ENCODE measurements at regions not wholly inside any gene's neighbourhood (a gene's known extent, or its start where the extent isn't known, plus 50 kb on each side); places are given as distances from the start of the nearest gene placed in this dataset.

GRCh38 chr10:31157123-31158010, 125.7 kb upstream of the ZNF438 start:
- no peaks in the 10 kb centered on the region for H3K27me3 ChIP-seq
- no peaks in the 10 kb centered on the region for H3K9me3 ChIP-seq
- H3K36me3 ChIP-seq = no peaks in the 10 kb centered on the region
- H3K4me3 ChIP-seq = peak overlapping the region in 1 of 4 donors; percentile 4
- intact Hi-C loops (cut with DNase I) = no loop called here
- peaks cover 0 to 12% (median 9%) of the 10 kb centered on the region in 4 donors for H3K4me1 ChIP-seq
- 68 to 69% methylated on average over 19 of the region's 19 CpGs for WGBS, 2 donors
- peak overlapping the region; percentile 41 to 60 (median 54) for H3K27ac ChIP-seq
- TF ChIP-seq POLR2AphosphoS5 (IDR thresholded peaks at IDR 0.05) (peak in 2 of 4 donors; percentile 8 to 15), POLR2A (IDR thresholded peaks at IDR 0.05) (no peak)
- DNase-seq = peak; percentile 81

- Histone ChIP-seq H3K27ac (peak overlapping the region; percentile 41 to 60 (median 54)), H3K9me3 (no peaks in the 10 kb centered on the region), H3K27me3 (no peaks in the 10 kb centered on the region), H3K36me3 (no peaks in the 10 kb centered on the region), H3K4me3 (no peak overlapping the region), H3K4me1 (peaks cover 0 to 12% (median 9%) of the 10 kb centered on the region in 4 donors)
- TF ChIP-seq CTCF (IDR thresholded peaks at IDR 0.05) (no peak), POLR2AphosphoS5 (IDR thresholded peaks at IDR 0.05) (peak; percentile 24 to 55 (median 50))
- WGBS, 2 donors = 75 to 82% methylated on average over 9 of the region's 9 CpGs
- no peak for DNase-seq
- intact Hi-C loops (cut with DNase I) = no loop called here
Observed at GRCh38 chr10:31158011-31158658, 126.5 kb upstream of the ZNF438 start.

- peaks cover 0 to 3% (median 1%) of the 10 kb centered on the region in 4 donors for H3K9me3 ChIP-seq
- H3K27ac ChIP-seq = no peak overlapping the region
- no peaks in the 10 kb centered on the region for H3K36me3 ChIP-seq
- 95 to 97% methylated on average over 3 of the region's 3 CpGs for WGBS, 2 donors
- DNase-seq = no peak
- TF ChIP-seq CTCF (IDR thresholded peaks at IDR 0.05) = no peak
- no peak for TF ChIP-seq EP300 (IDR thresholded peaks at IDR 0.05)
- TF ChIP-seq POLR2AphosphoS5 (IDR thresholded peaks at IDR 0.05) = no peak
- no peak for TF ChIP-seq POLR2A (IDR thresholded peaks at IDR 0.05)
- intact Hi-C loops (cut with DNase I) = no loop called here
- H3K27me3 ChIP-seq = no peaks in the 10 kb centered on the region
- H3K4me3 ChIP-seq = no peak overlapping the region
- no peaks in the 10 kb centered on the region for H3K4me1 ChIP-seq
Observed at GRCh38 chr10:31166606-31167005, 134.9 kb upstream of the ZNF438 start.

DNA sequence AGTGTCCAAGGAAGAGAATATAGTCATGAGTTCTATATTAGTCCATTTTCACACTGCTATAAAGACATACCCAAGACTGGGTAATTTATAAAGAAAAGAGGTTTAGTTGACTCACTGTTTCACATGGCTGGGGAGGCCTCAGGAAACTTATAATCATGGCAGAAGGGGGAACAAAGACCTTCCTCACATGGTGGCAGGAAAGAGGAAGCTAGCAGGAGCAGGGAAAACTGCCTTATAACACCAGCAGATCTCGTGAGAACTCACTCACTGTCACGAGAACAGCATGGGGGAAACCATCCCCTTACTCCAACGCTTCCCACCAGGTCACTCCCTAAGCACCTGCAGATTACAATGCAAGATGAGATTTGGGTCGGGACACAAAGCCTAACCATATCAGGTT, 139.0 kb upstream of the ZNF438 start:
- no peak for DNase-seq
- Histone ChIP-seq H3K36me3 (no peaks in the 10 kb centered on the region), H3K4me3 (no peak overlapping the region), H3K9me3 (peaks cover 0 to 9% (median 4%) of the 10 kb centered on the region in 4 donors), H3K27ac (no peak overlapping the region), H3K4me1 (no peaks in the 10 kb centered on the region), H3K27me3 (no peaks in the 10 kb centered on the region)
- intact Hi-C loops (cut with DNase I) = no loop called here
- TF ChIP-seq CTCF (IDR thresholded peaks at IDR 0.05) (no peak), POLR2AphosphoS5 (IDR thresholded peaks at IDR 0.05) (no peak), POLR2A (IDR thresholded peaks at IDR 0.05) (no peak), EP300 (IDR thresholded peaks at IDR 0.05) (no peak)
- 75 to 89% methylated on average over 4 of the region's 4 CpGs for WGBS, 2 donors

DNA sequence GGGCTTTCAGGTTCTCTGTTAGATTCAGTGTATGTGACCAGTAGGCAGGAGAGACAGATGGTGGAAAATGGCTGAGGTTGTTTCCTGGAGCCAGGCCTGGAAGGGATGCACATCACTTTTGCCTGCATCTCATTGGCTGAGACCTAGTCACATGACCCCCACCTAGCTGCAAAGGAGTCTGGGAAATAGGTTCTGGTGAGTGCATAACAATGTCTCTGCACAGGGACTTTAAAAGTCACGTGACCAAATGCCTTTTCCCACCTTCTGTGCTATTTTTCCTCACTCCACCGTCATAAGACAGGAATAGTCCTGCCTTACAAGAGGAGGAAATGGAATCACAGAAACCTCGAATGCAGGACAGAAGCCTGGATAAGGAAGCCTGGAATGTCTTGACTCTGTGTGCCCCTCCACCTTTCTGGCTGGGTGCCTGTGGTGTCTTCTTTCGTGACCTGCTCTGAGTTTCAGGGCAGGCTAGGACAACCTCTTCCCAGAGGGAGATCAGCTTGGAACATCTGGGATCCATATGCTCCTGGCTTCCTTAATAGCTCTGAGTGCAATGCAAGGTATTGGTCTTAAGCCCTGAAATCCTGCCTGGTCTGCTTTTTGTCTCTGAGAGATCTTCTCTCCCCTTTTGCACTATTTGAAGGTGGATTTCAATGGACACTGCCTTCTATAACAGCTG, 139.9 kb upstream of the ZNF438 start:
- no peaks in the 10 kb centered on the region for H3K27me3 ChIP-seq
- no peaks in the 10 kb centered on the region for H3K36me3 ChIP-seq
- H3K9me3 ChIP-seq = peaks cover 0 to 9% (median 4%) of the 10 kb centered on the region in 4 donors
- no peak overlapping the region for H3K27ac ChIP-seq
- DNase-seq = no peak
- no peaks in the 10 kb centered on the region for H3K4me1 ChIP-seq
- intact Hi-C loops (cut with DNase I) = no loop called here
- WGBS, 2 donors = 79 to 85% methylated on average over 4 of the region's 4 CpGs
- H3K4me3 ChIP-seq = no peak overlapping the region
- TF ChIP-seq POLR2A (IDR thresholded peaks at IDR 0.05) (no peak), EP300 (IDR thresholded peaks at IDR 0.05) (no peak), CTCF (IDR thresholded peaks at IDR 0.05) (no peak), POLR2AphosphoS5 (IDR thresholded peaks at IDR 0.05) (no peak)

Data from sigmoid colon (tissue), 6 donors.